MG63 (cell line): ENCODE measurements at regions not wholly inside any gene's neighbourhood (a gene's known extent, or its start where the extent isn't known, plus 50 kb on each side); places are given as distances from the start of the nearest gene placed in this dataset.
"Not testable (repeated sequence)": the region's sequence is repeated elsewhere in the genome, so short reads cannot be mapped to it uniquely, and the experiment has no call there.

Experiments used
- DNase-seq: peaks from one replicate; pipeline ENCODE4 v3.0.0-alpha.2; 2020
- H3K27me3 ChIP-seq: fragments of 250-450 bp; sonication (Bioruptor Pico); 2 replicates; pipeline ENCODE4 v1.5.1; 2020; ENCODE audit warnings: mild to moderate bottlenecking, moderate library complexity
- H3K36me3 ChIP-seq: fragments of 250-450 bp; sonication (Bioruptor Pico); 2 replicates; pipeline ENCODE4 v1.5.1; 2020; ENCODE audit warnings: mild to moderate bottlenecking, moderate library complexity
- H3K4me3 ChIP-seq: fragments of 250-450 bp; sonication (Bioruptor Pico); 2 replicates; pipeline ENCODE4 v1.5.1; 2020; ENCODE audit warnings: mild to moderate bottlenecking, moderate library complexity
- H3K9me3 ChIP-seq: fragments of 250-450 bp; sonication (Bioruptor Pico); 2 replicates; pipeline ENCODE4 v1.5.1; 2020; ENCODE audit warnings: mild to moderate bottlenecking, moderate library complexity

DNA sequence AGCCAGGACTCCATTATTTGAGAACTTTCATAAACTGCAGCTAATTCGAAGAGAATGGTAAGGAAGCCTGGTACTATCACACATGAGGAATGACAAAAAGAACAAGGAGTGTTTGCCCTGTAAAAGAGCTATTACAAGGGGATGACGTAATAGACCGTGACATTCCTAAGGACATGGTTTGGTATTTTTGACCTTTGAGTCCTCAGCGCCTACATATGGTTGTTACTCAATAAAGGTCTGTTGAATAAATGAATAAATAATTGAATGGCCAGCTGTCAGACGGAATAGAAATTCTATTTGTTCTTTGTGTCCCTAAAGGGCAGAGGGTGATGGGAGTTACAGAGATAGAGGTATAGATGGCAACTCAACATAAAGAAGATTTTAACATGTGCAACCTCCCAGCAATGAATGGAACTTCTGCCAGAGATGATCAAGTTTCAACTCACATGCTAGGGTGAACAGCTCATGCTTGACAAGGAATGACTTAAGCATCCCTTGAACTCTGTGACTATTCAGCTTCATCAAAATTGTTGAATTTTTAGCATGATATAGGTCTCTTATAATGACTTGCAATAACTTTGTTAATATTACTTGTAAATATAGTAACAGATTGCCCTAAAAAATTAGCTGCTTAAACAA is 115.4 kb downstream of the TENT5A start:
- H3K4me3 ChIP-seq = no peak overlapping the region
- no peak for DNase-seq
- no peaks in the 10 kb centered on the region for H3K36me3 ChIP-seq
- no peaks in the 10 kb centered on the region for H3K27me3 ChIP-seq
- H3K9me3 ChIP-seq = no peaks in the 10 kb centered on the region

DNA sequence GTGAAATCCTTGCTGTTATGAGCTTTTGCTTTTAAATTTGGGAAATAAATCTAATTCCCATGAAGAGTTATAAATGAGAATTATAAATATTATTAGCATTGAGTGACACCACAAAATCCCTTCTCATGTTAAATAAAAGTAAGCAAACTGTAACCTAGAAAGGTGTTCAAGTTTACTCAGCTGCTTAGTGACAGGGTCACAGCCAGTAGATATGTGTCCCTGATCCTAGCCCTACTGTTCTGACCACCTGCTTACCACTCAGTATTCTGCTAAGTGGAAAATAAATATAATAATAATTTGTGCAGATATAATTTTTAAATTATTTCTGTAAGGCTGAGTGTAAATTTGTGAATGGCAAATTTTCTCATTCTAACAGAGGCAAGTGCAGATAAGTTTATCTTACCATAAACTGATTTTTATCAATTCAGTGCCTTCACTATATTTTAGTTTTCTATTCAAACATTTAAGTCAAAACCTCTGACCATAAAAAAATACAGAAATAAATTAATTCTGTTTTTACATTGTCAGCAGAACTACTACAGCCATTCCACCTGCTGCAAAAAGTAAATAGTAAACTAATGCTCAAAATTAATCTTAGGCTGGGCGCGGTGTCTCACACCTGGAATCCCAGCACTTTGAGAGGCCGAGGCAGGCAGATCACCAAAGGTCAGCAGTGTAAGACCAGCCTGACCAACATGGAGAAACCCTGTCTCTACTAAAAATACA is 118.2 kb downstream of the TENT5A start:
- DNase-seq = no peak
- Histone ChIP-seq H3K36me3 (no peaks in the 10 kb centered on the region), H3K9me3 (peaks cover 10% of the 10 kb centered on the region), H3K27me3 (no peaks in the 10 kb centered on the region), H3K4me3 (no peak overlapping the region)

DNA sequence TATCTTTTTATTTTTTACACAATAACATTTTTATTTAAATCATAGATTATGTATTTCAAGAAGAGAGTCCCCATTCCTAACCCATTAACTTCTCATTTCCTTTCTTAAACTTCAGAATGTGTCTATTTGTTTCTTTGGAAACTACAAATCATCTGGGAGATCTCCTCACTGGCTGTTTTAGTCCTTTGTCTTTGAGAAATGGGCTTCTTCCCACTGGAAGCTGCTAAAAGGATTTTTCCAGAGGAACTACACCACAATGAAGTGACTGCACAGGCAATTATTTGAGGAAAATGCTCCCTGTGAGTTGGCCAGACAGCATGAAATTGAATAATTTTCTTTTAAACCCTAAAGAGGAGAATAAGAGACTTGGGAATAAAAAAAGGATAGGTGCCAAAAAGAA is 119.1 kb downstream of the TENT5A start:
- no peaks in the 10 kb centered on the region for H3K36me3 ChIP-seq
- DNase-seq = no peak
- no peak overlapping the region for H3K4me3 ChIP-seq
- no peaks in the 10 kb centered on the region for H3K27me3 ChIP-seq
- H3K9me3 ChIP-seq = peaks cover 10% of the 10 kb centered on the region

DNA sequence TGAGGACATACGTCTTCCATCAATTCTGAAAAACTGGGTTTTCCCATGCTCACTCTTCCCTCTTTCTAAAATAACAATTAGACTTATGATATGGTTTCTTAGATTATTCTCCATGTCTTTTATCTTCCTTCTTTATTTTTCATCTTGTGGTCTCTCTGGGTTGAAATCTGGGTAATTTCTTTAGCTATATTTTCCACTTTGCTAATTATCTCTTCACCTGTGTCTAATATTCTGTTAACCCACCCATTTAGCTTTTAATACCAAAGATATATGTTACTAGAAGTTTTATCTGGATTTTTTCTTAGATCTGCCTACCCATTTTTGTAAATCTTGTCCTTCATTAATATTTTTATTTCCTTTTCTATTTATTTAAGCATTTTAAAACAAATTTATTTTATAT is 121.8 kb downstream of the TENT5A start:
- Histone ChIP-seq H3K9me3 (peaks cover 10% of the 10 kb centered on the region), H3K4me3 (no peak overlapping the region), H3K27me3 (no peaks in the 10 kb centered on the region), H3K36me3 (no peaks in the 10 kb centered on the region)
- no peak for DNase-seq

DNA sequence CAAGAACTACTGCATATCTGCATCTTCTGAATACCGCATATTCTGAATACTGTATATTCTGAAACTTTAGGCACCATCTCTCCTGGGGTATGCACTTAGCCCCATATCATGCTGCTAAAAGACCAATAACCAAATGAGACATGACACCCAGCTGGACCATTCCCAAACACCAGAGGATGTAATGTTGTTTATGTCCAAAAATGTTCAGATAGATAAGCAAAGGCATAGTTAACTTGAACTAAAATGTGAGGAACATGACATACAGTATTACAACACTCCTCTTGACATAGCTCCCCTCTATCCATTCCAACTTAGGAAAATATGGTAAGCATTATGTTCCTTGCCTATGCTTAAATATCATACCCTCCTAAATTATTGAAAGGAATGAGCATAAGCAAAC is 127.3 kb downstream of the TENT5A start:
- no peak for DNase-seq
- Histone ChIP-seq H3K9me3 (peaks cover 4% of the 10 kb centered on the region), H3K4me3 (no peak overlapping the region), H3K27me3 (no peaks in the 10 kb centered on the region), H3K36me3 (no peaks in the 10 kb centered on the region)

DNA sequence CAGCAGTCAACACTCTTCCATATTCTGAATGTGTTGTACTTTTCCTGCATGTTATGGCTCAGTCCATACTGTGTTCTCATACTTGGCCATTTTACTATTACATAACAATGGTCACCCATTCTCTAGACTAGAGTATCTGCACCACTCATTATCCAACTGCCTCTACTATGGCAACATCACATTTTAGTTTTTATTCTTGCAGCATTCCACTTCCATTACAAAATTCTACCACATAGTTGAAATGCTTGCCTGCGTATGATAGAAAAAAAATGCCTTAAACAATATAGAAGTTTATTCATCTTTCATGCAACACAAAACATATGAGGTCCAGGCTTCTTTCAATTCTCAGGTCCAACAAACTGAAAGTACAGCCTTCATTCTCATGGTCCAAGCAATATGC is 128.0 kb downstream of the TENT5A start:
- Histone ChIP-seq H3K27me3 (no peaks in the 10 kb centered on the region), H3K36me3 (no peaks in the 10 kb centered on the region), H3K9me3 (no peaks in the 10 kb centered on the region), H3K4me3 (no peak overlapping the region)
- no peak for DNase-seq

DNA sequence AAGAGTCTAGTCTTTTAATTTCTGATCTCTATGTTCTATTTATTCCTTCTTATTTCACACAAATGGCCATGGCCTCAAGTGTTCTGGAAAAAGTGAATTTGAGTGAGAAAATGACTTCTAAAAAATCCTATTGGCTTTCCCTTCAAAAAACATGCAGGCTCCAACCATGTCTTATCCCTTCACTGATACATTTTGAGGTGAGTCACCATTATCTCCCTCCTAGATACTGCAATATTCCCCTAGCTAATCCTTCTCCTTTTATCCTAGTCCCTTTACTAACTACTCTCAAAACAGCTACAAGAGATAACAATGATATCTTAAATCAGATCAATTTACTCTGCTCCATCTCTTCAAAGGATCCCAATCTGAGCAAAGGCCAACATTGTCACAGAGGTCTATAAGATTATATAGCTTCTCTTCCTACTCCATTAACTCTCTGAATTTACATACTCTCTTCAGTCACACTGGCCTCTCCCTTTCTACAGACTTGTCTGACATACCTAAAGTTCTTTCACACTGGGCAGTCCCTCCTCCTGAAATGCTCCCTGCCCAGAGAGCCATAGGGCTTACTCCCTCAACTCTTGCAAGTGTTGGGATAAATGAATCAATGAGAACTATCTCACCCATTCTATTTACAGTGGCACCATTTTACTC is 129.2 kb downstream of the TENT5A start:
- H3K36me3 ChIP-seq = no peaks in the 10 kb centered on the region
- DNase-seq = no peak
- no peaks in the 10 kb centered on the region for H3K9me3 ChIP-seq
- H3K4me3 ChIP-seq = no peak overlapping the region
- no peaks in the 10 kb centered on the region for H3K27me3 ChIP-seq

DNA sequence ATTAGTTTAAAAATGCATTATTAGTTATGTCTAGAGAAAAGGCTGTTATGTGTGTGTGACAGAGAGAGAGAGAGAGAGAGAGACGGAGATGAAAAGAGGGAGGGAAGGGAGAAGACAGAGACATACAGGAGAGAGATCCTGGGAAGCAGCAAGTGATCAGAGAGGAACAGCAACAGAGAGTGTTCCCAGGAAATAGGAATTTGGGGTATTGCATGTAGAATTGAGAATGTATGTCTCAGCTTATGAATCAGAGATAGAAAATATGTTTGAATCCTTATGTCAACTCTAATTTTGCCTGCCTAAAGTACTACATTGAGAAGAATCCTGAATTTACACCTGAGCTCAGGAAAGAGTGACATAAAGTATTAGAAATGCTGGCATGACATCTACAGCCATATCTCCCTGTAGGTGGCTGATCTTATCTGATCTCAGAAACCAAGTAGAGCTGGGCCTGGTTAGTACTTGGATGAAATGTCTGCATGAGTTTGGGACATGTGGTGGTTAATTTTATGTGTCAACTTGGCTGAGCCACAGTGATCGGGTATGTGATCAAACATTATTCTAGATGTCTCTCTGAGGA is 130.6 kb downstream of the TENT5A start:
- H3K36me3 ChIP-seq = no peaks in the 10 kb centered on the region
- no peaks in the 10 kb centered on the region for H3K9me3 ChIP-seq
- no peak overlapping the region for H3K4me3 ChIP-seq
- no peaks in the 10 kb centered on the region for H3K27me3 ChIP-seq
- DNase-seq = no peak

DNA sequence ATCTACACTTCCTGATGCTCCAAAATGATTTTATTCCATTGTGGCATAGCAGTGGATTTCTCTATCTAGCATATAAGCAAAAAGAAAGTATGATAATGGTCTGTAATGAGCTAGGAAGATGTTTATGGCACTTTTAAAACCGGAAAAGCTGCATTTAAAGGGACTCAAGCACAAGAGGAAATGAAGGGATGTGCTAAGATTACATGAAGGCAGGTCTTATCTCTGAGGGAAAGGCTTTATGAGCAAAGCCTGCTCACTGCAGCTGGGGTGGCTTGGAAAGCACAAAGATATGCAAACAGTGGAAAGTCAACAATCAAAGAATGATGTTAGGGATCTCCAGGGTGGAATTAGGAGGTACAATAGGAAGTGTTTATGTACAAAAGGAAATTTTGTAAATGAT is 138.2 kb downstream of the TENT5A start:
- Histone ChIP-seq H3K4me3 (no peak overlapping the region), H3K9me3 (no peaks in the 10 kb centered on the region)
- no peak for DNase-seq

DNA sequence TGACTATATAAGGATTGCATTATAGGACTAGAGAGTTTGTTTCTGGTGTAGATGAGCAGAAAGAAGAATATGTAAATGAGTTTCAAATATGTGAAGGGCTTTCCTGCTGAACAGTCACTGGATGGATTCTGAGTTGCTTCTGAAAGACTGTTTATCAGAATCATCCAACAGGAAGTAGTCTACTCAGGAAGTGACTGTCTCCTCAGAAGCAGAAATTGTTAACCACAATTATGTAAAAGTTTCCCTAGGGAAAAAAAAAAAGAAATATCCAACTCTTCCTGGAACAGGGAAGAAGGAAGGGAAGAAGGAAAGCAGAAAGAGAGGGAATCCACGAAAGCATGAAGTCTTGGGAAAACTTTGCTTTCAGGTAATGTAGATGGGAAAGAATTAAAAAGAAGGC is 138.9 kb downstream of the TENT5A start:
- Histone ChIP-seq H3K9me3 (no peaks in the 10 kb centered on the region), H3K36me3 (no peaks in the 10 kb centered on the region), H3K4me3 (no peak overlapping the region), H3K27me3 (no peaks in the 10 kb centered on the region)
- no peak for DNase-seq

More for the DNA sequence above, 138.2 kb downstream of the TENT5A start:
- Histone ChIP-seq H3K27me3 (no peaks in the 10 kb centered on the region), H3K36me3 (no peaks in the 10 kb centered on the region)

DNA sequence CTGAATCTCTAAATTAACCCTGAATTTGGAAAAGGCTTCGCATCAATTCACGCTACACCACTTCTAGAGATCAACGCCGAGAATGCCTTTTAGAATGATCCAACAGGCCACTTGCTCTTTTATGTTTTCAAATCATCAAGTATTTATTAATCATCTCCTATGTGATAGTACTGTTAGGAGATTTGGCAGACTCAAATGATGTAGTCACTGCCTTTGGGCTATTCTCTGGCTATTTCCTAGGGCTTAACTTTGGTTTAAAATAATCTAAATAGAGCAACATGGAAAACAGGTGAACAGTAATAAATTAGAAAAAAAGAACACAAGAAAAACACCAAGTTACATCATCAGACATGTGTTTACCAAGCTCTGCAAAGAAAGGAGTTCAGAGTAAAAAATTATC is 140.3 kb downstream of the TENT5A start:
- Histone ChIP-seq H3K4me3 (no peak overlapping the region), H3K9me3 (no peaks in the 10 kb centered on the region; the same call in 1 of the 2 replicates), H3K27me3 (no peaks in the 10 kb centered on the region), H3K36me3 (no peaks in the 10 kb centered on the region)
- no peak for DNase-seq

DNA sequence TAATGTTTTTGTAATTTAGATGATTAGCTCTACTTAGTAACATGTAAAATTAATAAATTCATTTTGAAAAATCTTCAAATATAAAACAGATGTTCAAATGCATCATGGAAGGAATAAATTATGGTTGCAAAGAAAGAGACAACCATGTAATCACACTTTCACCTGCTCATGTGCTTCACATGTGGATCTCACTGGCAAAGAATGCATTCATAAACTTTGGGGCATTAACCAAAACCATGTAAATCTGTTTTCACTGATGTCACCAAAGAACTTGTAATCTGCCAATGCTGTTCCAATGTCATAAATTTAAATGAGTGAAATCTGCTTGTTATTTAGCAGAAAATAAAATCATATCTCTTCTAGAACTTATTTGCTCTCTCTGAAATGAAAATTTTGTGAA is 142.7 kb downstream of the TENT5A start:
- DNase-seq = no peak
- Histone ChIP-seq H3K4me3 (no peak overlapping the region), H3K36me3 (no peaks in the 10 kb centered on the region), H3K9me3 (peaks cover 4% of the 10 kb centered on the region; the same call in 1 of the 2 replicates), H3K27me3 (no peaks in the 10 kb centered on the region)

DNA sequence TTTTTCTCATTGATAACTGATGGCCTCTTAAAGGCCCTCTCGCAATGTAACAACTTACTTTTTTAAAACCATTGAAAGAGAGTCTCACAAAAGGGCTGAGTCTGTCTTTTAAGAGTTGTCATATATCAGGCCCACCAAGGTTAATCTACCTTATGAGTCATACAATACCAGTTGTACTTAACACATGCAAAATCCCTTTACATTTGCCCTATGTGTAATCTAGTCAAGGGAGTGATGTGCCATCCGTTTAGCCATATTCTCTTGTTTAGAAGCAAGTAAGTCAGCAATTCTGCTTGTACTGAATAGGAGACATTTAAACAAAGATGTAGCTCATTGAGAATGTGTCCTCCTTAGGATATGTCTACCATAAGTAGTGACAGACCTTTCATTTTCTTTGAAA is 143.7 kb downstream of the TENT5A start:
- Histone ChIP-seq H3K36me3 (no peaks in the 10 kb centered on the region), H3K4me3 (no peak overlapping the region), H3K9me3 (peaks cover 4% of the 10 kb centered on the region; the same call in 1 of the 2 replicates), H3K27me3 (no peaks in the 10 kb centered on the region)
- no peak for DNase-seq

DNA sequence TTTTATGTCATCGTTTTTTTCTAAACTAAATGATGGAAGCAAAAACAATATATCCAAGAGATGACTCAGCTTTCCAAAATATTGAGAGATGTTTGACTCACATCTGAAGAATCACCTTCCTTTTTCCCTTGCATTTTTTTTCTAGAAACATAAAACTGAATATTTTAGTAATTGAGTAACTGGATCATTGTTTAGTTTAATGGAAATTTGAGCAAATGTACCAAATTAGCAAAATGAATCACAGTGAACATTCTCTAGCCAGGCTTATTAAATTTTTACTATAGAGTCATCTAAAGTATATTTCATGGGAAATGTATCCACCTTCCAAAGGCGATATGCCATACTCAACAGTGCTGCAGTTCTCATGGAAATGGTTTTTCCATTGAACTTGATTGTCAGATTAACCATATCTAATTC is 145.5 kb downstream of the TENT5A start:
- no peak for DNase-seq
- Histone ChIP-seq H3K36me3 (no peaks in the 10 kb centered on the region), H3K4me3 (no peak overlapping the region), H3K9me3 (peaks cover 4% of the 10 kb centered on the region; the same call in 1 of the 2 replicates), H3K27me3 (no peaks in the 10 kb centered on the region)

DNA sequence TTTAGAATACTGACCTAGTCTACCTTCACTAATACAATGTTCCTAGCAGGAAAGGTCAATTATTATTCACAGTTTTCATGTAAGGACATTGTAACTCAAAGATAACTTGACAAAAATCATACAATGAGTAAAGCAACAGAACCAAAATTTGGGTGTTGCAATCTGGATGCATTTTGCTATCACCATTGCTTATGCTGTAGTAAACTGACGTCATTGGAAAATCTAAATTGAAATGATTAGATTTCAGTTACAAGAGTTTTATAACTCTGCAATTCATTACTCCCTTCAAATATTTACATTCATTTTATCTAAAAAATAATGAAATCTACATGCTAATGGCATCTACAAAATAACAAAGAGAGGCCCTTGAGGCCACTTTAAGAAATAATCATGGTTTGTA is 147.0 kb downstream of the TENT5A start:
- Histone ChIP-seq H3K9me3 (peaks cover 4% of the 10 kb centered on the region; the same call in 1 of the 2 replicates), H3K27me3 (no peaks in the 10 kb centered on the region), H3K4me3 (no peak overlapping the region), H3K36me3 (no peaks in the 10 kb centered on the region)
- DNase-seq = no peak

DNA sequence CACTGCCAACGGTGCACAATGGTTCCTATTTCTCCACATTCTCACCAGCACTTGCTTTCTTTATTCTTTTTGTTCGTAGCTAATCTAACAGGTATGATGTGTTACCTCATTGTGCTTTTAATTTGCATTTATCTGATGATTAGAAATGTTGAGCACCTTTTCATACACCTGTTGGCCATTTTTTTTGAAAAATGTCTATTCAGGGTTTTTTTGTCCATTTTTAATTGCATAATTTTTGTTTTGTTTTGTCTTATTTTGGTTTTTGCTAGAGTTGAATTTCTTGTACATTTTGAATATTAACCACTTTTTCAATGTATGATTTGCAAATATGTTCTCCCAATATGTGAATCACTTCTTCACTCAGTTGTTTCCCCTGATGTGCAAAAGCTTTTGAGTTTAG is 150.6 kb downstream of the TENT5A start:
- no peak for DNase-seq
- no peaks in the 10 kb centered on the region for H3K36me3 ChIP-seq
- H3K9me3 ChIP-seq = 0 out of 2 replicates have a peak, but pooled peaks cover 4% of the 10 kb centered on the region
- no peak overlapping the region for H3K4me3 ChIP-seq
- no peaks in the 10 kb centered on the region for H3K27me3 ChIP-seq

DNA sequence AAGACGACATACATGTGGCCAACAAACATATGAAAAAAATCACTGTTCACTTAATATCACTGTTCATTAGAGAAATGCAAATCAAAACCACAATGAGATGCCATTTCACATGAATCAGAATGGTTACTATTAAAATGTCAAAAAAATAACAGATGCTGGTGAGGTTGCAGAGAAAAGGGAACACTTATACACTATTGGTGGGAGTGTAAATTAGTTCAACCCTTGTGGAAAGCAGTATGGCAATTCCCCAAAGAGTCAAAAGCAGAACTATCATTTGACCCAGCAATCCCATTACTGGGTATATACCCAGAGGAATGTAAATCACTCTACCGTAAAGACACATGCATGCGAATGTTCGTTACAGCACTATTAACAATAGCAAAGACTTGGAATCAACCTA is 152.0 kb downstream of the TENT5A start:
- not testable (repeated sequence) for DNase-seq, H3K9me3 ChIP-seq, H3K27me3 ChIP-seq

More for the DNA sequence above, 152.0 kb downstream of the TENT5A start:
- not testable (repeated sequence) for H3K4me3 ChIP-seq, H3K36me3 ChIP-seq
